ENCODE measurements at regions not wholly inside any gene's neighbourhood (a gene's known extent, or its start where the extent isn't known, plus 50 kb on each side); places are given as distances from the start of the nearest gene placed in this dataset.

GRCh38 chr11:69969890-69970784, 108.0 kb upstream of the ANO1 start:
- peaks cover 4% of the 10 kb centered on the region for H3K4me1 ChIP-seq (ENCODE audit: control insufficient read depth, insufficient read depth, low read length)
- Mint-ChIP-seq H3K4me3 (no peak overlapping the region), H3K27ac (no peak overlapping the region), H3K36me3 (ENCODE audit: low read depth) (no peaks in the 10 kb centered on the region), H3K27me3 (ENCODE audit: insufficient read depth) (peaks cover 36% of the 10 kb centered on the region), H3K9me3 (no peaks in the 10 kb centered on the region), H3K4me1 (peaks cover 23% of the 10 kb centered on the region)
- no peak overlapping the region for H3K9ac ChIP-seq (ENCODE audit: extremely low read depth, low read length, poor library complexity, severe bottlenecking)
- WGBS, 2 experiments (ENCODE audit: insufficient coverage in 1 of 2, insufficient read length in 1 of 2) = 60 to 72% methylated on average over 10 to 21 of the region's 21 CpGs
- H3K9me3 ChIP-seq (ENCODE audit: control insufficient read depth, low read length) = no peaks in the 10 kb centered on the region
- TF ChIP-seq CTCF (conservative IDR thresholded peaks at IDR 0.05) = no peak
- no peak overlapping the region for H3K27ac ChIP-seq (ENCODE audit: low read depth, low read length)
- DNase-seq = no peak
- no peaks in the 10 kb centered on the region for H3K27me3 ChIP-seq (ENCODE audit: control insufficient read depth, insufficient read depth, low read length, poor library complexity, severe bottlenecking)
- H3K36me3 ChIP-seq (ENCODE audit: control insufficient read depth, insufficient read depth, low read length) = no peaks in the 10 kb centered on the region
- no peak overlapping the region for H3K4me3 ChIP-seq (ENCODE audit: low read length)

- Histone ChIP-seq H3K27ac (ENCODE audit: low read depth, low read length) (no peak overlapping the region), H3K36me3 (ENCODE audit: control insufficient read depth, insufficient read depth, low read length) (no peaks in the 10 kb centered on the region), H3K27me3 (ENCODE audit: control insufficient read depth, insufficient read depth, low read length, poor library complexity, severe bottlenecking) (no peaks in the 10 kb centered on the region), H3K9ac (ENCODE audit: extremely low read depth, low read length, poor library complexity, severe bottlenecking) (no peak overlapping the region), H3K9me3 (ENCODE audit: control insufficient read depth, low read length) (no peaks in the 10 kb centered on the region), H3K4me1 (ENCODE audit: control insufficient read depth, insufficient read depth, low read length) (peaks cover 3% of the 10 kb centered on the region), H3K4me3 (ENCODE audit: low read length) (no peak overlapping the region)
- no peak overlapping the region for H3K27ac Mint-ChIP-seq
- WGBS, 2 experiments (ENCODE audit: insufficient coverage in 1 of 2, insufficient read length in 1 of 2) = 91 to 93% methylated on average over 3 to 6 of the region's 6 CpGs
- DNase-seq = no peak
- H3K36me3 Mint-ChIP-seq (ENCODE audit: low read depth) = no peaks in the 10 kb centered on the region
- no peaks in the 10 kb centered on the region for H3K9me3 Mint-ChIP-seq
- peaks cover 39% of the 10 kb centered on the region for H3K27me3 Mint-ChIP-seq (ENCODE audit: insufficient read depth)
- peaks cover 18% of the 10 kb centered on the region for H3K4me1 Mint-ChIP-seq
- H3K4me3 Mint-ChIP-seq = no peak overlapping the region
- TF ChIP-seq CTCF (conservative IDR thresholded peaks at IDR 0.05) = no peak
Observed at GRCh38 chr11:69970785-69971535, 107.2 kb upstream of the ANO1 start.

GRCh38 chr11:69971741-69972140, 106.4 kb upstream of the ANO1 start:
- no peaks in the 10 kb centered on the region for H3K36me3 ChIP-seq (ENCODE audit: control insufficient read depth, insufficient read depth, low read length)
- 75 to 91% methylated on average over 5 to 11 of the region's 11 CpGs for WGBS, 2 experiments (ENCODE audit: insufficient coverage in 1 of 2, insufficient read length in 1 of 2)
- H3K36me3 Mint-ChIP-seq (ENCODE audit: low read depth) = no peaks in the 10 kb centered on the region
- no peak overlapping the region for H3K9ac ChIP-seq (ENCODE audit: extremely low read depth, low read length, poor library complexity, severe bottlenecking)
- H3K4me1 Mint-ChIP-seq = peaks cover 15% of the 10 kb centered on the region
- H3K9me3 Mint-ChIP-seq = no peaks in the 10 kb centered on the region
- DNase-seq = no peak
- H3K4me3 ChIP-seq (ENCODE audit: low read length) = no peak overlapping the region
- no peak overlapping the region for H3K4me3 Mint-ChIP-seq
- no peaks in the 10 kb centered on the region for H3K27me3 ChIP-seq (ENCODE audit: control insufficient read depth, insufficient read depth, low read length, poor library complexity, severe bottlenecking)
- H3K27ac ChIP-seq (ENCODE audit: low read depth, low read length) = no peak overlapping the region
- peaks cover 41% of the 10 kb centered on the region for H3K27me3 Mint-ChIP-seq (ENCODE audit: insufficient read depth)
- H3K27ac Mint-ChIP-seq = no peak overlapping the region
- TF ChIP-seq CTCF (conservative IDR thresholded peaks at IDR 0.05) = no peak
- no peaks in the 10 kb centered on the region for H3K9me3 ChIP-seq (ENCODE audit: control insufficient read depth, low read length)
- H3K4me1 ChIP-seq (ENCODE audit: control insufficient read depth, insufficient read depth, low read length) = no peaks in the 10 kb centered on the region

Measured in endodermal cell (in vitro differentiated cells).